Stimulated activated naive CD4-positive, alpha-beta T cell treated with Interleukin-2 at 50 U/mL for 16 hours (primary cell): ENCODE measurements at regions not wholly inside any gene's neighbourhood (a gene's known extent, or its start where the extent isn't known, plus 50 kb on each side); places are given as distances from the start of the nearest gene placed in this dataset.
"Not testable (repeated sequence)": the region's sequence is repeated elsewhere in the genome, so short reads cannot be mapped to it uniquely, and the experiment has no call there.

Source experiments
- DNase-seq: peaks from one replicate; lab custom pipeline; 2025; lab: John Stamatoyannopoulos, UW

DNA sequence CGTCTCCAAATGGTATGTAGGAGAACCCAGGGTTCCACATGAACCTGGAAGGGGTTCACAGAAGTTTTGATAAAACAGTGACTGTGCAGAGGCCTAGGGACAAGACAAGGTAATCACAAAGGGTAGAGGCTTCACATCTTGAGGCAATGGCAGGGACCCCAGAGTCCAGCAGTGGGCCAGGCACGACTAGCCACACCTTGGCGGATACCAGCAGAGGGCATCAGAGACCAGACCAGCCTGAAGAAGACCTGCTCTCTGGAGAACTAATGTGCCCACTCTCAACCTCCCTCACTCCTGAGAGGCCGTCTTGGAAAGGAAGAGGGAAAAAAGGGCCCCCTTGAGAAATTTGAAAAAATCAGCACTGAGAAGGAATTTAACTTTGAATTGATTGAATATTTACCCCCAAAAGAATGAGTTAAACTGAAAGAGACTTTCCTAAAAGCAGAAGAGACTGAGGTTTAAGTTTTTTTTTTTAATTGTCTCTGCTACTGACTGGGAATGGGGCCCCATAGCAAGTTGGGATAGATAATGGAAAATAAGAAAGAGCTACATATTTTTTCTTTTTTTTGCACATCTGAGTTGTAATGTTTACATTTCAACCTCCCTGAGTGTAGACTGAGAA, 243.8 kb upstream of the JADE1 start:
- no peak for DNase-seq

- DNase-seq = no peak
Measured at GRCh38 chr4:128565054-128565453, 244.4 kb upstream of the JADE1 start.

- no peak for DNase-seq
Measured at GRCh38 chr4:128564081-128564630, 245.3 kb upstream of the JADE1 start.

- DNase-seq = no peak
Measured at GRCh38 chr4:128560754-128561495, 248.6 kb upstream of the JADE1 start.

DNA sequence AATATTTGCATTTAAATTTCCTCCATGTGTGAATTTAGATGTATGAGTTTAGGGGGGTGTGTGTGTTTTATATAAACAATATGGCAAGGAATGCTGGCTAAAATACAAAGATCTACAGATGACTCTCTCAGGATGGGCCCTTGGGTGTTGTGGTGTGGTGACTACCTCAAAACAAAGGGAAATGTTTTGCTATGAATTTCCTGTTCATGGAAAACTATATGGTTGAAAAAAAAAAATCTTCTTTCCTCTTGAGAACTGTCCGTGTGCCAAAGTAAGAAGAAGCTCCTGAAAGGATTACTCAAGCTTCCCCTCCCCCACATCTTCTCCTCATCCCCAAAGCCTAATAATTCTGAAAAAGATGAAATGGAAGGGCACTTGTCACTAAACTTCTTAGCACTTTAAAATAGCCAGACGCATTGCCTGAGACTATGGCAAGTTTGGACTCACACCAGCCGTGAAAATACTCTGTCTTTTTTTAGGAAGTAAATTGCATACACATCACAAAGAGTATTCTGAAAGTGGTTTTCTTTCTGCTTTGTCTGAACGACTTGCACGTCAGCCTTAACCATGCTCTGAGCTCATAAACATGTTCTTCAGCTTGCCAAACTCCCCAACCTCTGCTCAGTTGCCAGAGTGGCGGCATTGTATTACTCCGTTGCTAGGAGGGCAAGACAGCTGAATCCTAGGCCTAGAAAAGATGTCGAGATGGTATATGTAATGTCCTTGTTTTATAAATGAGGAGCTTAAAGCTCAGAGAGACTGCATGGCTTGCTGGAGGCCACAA, 250.4 kb upstream of the JADE1 start:
- DNase-seq = no peak

GRCh38 chr4:128556756-128557155, 252.7 kb upstream of the JADE1 start:
- DNase-seq = no peak

DNA sequence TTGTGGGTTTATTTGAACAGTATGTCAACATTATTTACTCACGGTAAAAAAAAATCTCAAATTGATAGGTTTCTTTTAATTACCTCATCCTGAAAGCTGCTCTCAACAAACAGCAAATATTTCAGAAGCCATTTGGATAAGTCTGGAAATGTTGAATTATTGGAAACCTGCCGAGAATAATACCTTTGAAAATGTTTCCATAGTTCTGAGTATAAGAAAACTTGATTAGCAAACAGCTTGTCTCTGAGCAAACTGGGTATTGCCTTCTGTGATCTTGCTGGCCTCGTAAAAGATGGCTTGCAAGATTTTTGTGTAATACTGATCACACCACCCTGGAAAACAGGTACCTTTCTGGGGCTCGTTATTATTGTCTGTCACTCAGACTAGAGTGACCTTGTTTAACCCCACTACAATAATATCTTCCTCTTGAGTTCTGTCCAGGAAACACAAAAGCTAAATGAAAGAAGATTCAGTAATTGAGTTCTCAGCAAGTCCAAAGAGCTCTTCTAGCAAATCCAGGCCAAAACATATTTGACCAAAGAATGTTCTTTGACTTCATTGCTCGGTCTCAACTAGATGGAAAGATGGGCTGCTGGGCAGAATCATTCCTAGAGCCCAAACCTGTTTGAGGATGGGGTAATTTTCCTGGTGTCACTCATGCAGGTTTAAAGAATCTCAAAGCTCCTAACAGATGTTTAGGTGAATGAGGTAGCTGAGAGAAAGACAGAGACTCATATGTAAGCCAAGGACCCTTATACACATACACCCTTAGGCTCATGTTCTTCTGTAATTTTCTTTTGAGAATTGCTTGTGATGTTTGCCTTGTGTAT, 255.6 kb upstream of the JADE1 start:
- DNase-seq = no peak

GRCh38 chr4:128552586-128552907, 257.0 kb upstream of the JADE1 start:
- DNase-seq = no peak

DNA sequence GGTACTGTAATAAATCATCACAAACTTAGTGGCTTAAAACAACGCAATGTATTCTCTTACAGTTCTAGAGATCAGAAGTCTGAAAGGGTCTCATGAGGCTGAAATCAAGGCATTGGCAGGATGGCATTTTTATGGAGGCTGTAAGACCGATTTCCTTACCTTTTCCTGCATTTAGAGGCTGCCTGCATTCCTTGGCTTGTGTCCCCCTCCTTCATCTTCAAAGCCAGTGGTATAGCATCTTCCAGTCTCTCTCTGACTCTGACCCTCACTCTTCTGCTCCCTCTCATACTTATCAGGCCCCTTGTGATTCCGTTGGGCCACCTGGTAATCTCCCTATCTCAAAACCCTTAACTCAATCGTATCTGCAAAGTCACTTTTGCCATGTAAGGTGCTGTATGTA, 258.2 kb upstream of the JADE1 start:
- no peak for DNase-seq

GRCh38 chr4:128550060-128550459, 259.4 kb upstream of the JADE1 start:
- no peak for DNase-seq

DNA sequence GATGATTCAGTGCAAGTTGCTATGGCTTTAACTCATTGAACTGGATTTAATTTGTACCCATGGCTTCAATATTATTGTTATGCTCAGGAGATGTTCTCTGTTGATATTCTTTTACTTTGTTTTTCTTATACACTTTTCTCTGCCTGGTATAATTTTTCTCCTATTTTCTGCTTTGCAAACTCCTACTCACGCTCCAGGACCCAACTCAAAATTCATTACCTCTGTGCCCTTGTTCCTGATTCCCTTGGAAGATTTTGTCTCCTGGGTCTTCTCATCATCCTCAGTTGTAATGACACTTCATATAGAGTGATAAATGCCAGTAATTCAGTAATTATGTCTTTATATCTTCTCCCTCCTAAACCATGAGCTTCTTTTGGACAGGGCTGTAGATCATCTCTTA, 259.9 kb upstream of the JADE1 start:
- no peak for DNase-seq

DNA sequence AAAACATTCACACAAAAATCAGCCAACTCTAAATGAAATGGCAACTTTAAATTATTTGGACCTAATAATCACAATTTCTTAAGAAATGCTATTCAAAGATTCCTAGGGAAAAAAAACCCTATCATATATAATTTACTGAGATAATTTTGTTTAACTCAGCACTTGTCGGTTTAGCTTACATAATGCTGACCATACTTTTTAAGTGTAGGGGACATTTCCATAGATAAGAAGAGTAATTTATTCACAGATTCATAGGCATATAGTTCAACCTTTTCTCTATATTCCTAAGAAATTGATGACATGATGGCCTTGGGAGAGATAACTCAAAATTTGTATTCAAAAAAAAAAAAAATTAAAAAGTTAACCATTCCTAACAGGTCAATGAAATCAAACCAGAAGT, 260.8 kb upstream of the PGRMC2 start:
- no peak for DNase-seq

- no peak for DNase-seq
Measured at GRCh38 chr4:128544272-128544671, 256.7 kb upstream of the PGRMC2 start.

- DNase-seq = no peak
Measured at GRCh38 chr4:128543696-128544095, 256.1 kb upstream of the PGRMC2 start.

GRCh38 chr4:128542047-128542446, 254.4 kb upstream of the PGRMC2 start:
- no peak for DNase-seq

DNA sequence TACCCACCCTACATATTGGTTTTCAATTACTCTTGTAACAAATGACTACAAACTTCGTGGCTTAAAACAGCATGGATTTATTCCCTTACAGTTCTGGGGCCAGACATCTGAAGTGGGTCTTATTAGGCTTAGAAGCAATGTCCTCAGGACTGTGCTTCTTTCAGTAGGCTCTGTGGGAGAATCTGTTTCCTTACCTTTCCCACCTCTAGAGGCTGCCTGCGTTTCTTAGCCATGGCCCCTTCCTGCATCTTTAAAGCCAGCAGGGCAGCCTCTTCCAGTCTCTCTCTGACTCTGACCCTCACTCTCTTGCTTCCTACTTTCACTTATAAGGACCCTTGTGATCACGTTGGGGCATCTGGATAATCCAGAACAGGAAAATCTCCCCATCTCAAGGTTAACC, 252.5 kb upstream of the PGRMC2 start:
- DNase-seq = no peak

GRCh38 chr4:128538111-128538882, 250.7 kb upstream of the PGRMC2 start:
- DNase-seq = no peak

- DNase-seq = no peak
Measured at GRCh38 chr4:128536746-128537145, 249.1 kb upstream of the PGRMC2 start.

GRCh38 chr4:128535510-128535909, 247.9 kb upstream of the PGRMC2 start:
- DNase-seq = not testable (repeated sequence)

DNA sequence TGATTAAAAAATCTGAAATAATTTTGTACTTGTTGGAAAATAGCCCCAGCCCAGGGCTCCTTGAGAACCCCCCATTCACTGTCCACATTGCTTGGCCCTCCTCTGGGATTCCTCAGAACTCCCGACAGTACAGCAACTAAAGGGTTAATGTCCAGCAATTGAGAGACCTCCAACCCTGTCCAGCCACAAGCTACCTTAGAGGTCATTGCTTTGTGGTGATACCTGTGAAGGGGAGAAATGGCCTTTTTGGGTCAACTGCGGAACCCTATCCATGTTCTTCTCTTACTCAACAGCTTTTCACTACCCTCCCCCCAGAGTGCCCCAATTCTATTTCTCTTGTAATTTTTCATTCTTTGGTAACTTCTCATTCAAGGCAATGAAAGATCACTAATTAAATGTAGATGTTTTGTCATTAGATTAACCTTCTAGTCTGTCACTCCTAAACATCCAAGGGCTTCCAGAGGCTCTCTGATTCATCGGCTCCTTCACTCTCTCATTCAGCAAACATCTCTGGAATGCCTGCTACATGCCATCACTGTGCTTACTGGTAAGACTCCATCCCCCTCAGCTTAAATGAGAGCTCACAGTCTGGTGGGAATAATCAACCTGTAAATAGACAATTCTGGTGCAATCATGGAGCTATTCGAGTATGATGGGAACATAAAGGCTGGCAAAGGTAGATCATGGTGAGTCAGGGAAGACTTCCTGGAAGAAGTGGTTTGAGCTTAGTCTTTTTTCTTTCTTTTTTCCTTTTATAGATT, 241.4 kb upstream of the PGRMC2 start:
- DNase-seq = no peak
